WTC11 (cell line): ENCODE measurements at regions not wholly inside any gene's neighbourhood (a gene's known extent, or its start where the extent isn't known, plus 50 kb on each side); places are given as distances from the start of the nearest gene placed in this dataset.

Source experiments
- ATAC-seq: fragments of 200-7000 bp; cut with Tn5 transposase; 2 replicates; pipeline ENCODE4 v1.10.0; 2021; ENCODE audit warnings: mild to moderate bottlenecking, moderate library complexity
- CTCF ChIA-PET: fragments of 300-600 bp; sonication (Branson Sonifier 250); formaldehyde crosslinking; loops from one replicate; lab custom pipeline; 2021; ENCODE audit warnings: antibody characterized with exemption; lab: Charles Lee
- POLR2A ChIA-PET: fragments of 350-600 bp; sonication (Branson Sonifier 250); formaldehyde crosslinking; loops from one replicate; lab custom pipeline; 2021; ENCODE audit warnings: antibody characterized with exemption; lab: Charles Lee
- DNase-seq: peaks from one replicate; pipeline ENCODE4 v3.0.0; 2021; ENCODE audit warnings: low spot score
- H3K27ac Mint-ChIP-seq: 2 replicates; pipeline ENCODE4 v1.8.0; 2021; ENCODE audit warnings: mixed read lengths
- H3K27me3 Mint-ChIP-seq: 2 replicates; pipeline ENCODE4 v1.8.0; 2021; ENCODE audit warnings: low read depth, mild to moderate bottlenecking, moderate library complexity, mixed read lengths
- H3K36me3 Mint-ChIP-seq: 2 replicates; pipeline ENCODE4 v1.8.0; 2021; ENCODE audit warnings: mixed read lengths
- H3K4me1 Mint-ChIP-seq: 2 replicates; pipeline ENCODE4 v1.8.0; 2022; ENCODE audit warnings: mixed read lengths
- H3K4me3 Mint-ChIP-seq: 2 replicates; pipeline ENCODE4 v1.8.0; 2021; ENCODE audit warnings: mild to moderate bottlenecking, moderate library complexity, mixed read lengths
- H3K9me3 Mint-ChIP-seq: 2 replicates; pipeline ENCODE4 v1.8.0; 2021; ENCODE audit warnings: mixed read lengths
- CREB1 ChIP-seq: sonication (generic); formaldehyde crosslinking; IDR thresholded peaks from 2 replicates; pipeline ENCODE4 v1.8.0; 2023; ENCODE audit warnings: mild to moderate bottlenecking, missing genetic modification reagents
- EMX1 ChIP-seq: fragments of 250-450 bp; sonication (Bioruptor Pico); IDR thresholded peaks from 2 replicates; pipeline ENCODE4 v1.8.0; 2021; ENCODE audit warnings: mild to moderate bottlenecking
- ETV6 ChIP-seq: sonication (generic); formaldehyde crosslinking; IDR thresholded peaks from 2 replicates; pipeline ENCODE4 v1.8.1; 2022; ENCODE audit warnings: mild to moderate bottlenecking, missing genetic modification reagents
- HMGA2 ChIP-seq: fragments of 250-450 bp; sonication (Bioruptor Pico); IDR thresholded peaks from 2 replicates; pipeline ENCODE4 v1.4.0; 2021; ENCODE audit warnings: mild to moderate bottlenecking, moderate library complexity
- NR3C1 ChIP-seq: sonication (generic); formaldehyde crosslinking; conservative IDR thresholded peaks from 2 replicates; pipeline ENCODE4 v1.8.1; 2023; ENCODE audit warnings: low read depth, mild to moderate bottlenecking, missing genetic modification reagents
- SOX15 ChIP-seq: fragments of 250-450 bp; sonication (Bioruptor Pico); IDR thresholded peaks from 2 replicates; pipeline ENCODE4 v1.9.0; 2021; ENCODE audit warnings: mild to moderate bottlenecking
- STAT6 ChIP-seq: sonication (generic); formaldehyde crosslinking; conservative IDR thresholded peaks from 2 replicates; pipeline ENCODE4 v1.8.1; 2023; ENCODE audit warnings: mild to moderate bottlenecking, low read depth, missing genetic modification reagents, moderate library complexity
- ZNF219 ChIP-seq: sonication (generic); formaldehyde crosslinking; IDR thresholded peaks from 2 replicates; pipeline ENCODE4 v1.8.0; 2023; ENCODE audit warnings: missing genetic modification reagents, mild to moderate bottlenecking, borderline replicate concordance
- ZNF425 ChIP-seq: fragments of 250-450 bp; sonication (Bioruptor Pico); conservative IDR thresholded peaks from 2 replicates; pipeline ENCODE4 v1.9.0; 2021; ENCODE audit warnings: mild to moderate bottlenecking
- TF ChIP-seq, protein P1 (sequence below): fragments of 250-450 bp; sonication (Bioruptor Pico); IDR thresholded peaks from 2 replicates; pipeline ENCODE4 v1.9.0; 2021; ENCODE audit warnings: mild to moderate bottlenecking
- TF ChIP-seq, protein P2 (sequence below): sonication (generic); formaldehyde crosslinking; IDR thresholded peaks from 2 replicates; pipeline ENCODE4 v1.8.0; 2023; ENCODE audit warnings: mild to moderate bottlenecking, missing genetic modification reagents
- TF ChIP-seq, protein P3 (sequence below): sonication (generic); formaldehyde crosslinking; IDR thresholded peaks from 2 replicates; pipeline ENCODE4 v1.8.1; 2022; ENCODE audit warnings: low read depth, mild to moderate bottlenecking, moderate library complexity, missing genetic modification reagents, borderline replicate concordance

DNA sequence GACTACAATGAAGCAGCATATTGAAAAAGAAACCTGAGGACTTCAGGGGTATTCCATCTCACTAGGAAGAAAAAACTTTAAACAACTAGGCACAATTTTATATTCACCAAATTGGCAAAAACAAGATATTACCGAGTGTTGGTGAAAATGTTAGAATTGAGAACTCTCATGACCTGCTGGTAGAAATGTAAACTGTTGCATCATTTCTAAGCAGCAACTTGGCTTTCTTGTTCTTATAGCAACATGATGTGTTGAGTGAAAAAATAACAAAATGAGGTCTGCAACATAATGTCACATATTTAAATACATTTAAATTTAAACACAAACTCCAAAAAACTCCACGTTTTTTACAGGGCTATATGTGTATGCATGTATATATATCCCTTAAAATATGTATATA is 59.0 kb upstream of the SPPL2A start:
- Mint-ChIP-seq H3K9me3 (no peaks in the 10 kb centered on the region), H3K36me3 (no peaks in the 10 kb centered on the region), H3K4me3 (no peak overlapping the region), H3K4me1 (peaks cover 15% of the 10 kb centered on the region), H3K27ac (no peak overlapping the region), H3K27me3 (no peaks in the 10 kb centered on the region; the same call in 1 of the 2 replicates)
- ATAC-seq, result no peak
- TF ChIP-seq ZNF219, result no peak
- no peak for TF ChIP-seq NR3C1 (CRISPR knock-in tag)
- TF ChIP-seq SOX15 (CRISPR knock-in tag), result no peak
- no peak for TF ChIP-seq HMGA2 (CRISPR knock-in tag)
- DNase-seq, result no peak
- ChIA-PET CTCF (no interaction called here), POLR2A (no interaction called here)

DNA sequence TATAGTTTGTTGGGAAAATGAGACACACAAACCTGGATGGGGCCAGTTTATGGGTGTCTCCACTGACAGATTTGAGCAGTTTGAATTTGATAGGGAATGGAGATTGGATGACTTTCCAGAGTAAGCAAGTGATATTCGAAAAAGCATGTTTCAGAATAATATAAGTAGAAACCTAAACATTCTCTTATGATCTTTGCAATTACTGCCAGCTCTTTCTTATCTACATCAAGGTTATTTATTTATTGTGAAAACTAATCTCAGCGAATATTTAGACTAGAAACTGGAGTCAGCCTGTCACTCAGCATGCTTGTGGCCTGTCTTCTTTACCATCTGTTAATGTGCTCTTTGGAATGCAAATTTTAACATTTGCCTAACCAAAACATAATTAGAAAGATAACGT is 57.8 kb upstream of the SPPL2A start:
- TF ChIP-seq, protein P1, sequence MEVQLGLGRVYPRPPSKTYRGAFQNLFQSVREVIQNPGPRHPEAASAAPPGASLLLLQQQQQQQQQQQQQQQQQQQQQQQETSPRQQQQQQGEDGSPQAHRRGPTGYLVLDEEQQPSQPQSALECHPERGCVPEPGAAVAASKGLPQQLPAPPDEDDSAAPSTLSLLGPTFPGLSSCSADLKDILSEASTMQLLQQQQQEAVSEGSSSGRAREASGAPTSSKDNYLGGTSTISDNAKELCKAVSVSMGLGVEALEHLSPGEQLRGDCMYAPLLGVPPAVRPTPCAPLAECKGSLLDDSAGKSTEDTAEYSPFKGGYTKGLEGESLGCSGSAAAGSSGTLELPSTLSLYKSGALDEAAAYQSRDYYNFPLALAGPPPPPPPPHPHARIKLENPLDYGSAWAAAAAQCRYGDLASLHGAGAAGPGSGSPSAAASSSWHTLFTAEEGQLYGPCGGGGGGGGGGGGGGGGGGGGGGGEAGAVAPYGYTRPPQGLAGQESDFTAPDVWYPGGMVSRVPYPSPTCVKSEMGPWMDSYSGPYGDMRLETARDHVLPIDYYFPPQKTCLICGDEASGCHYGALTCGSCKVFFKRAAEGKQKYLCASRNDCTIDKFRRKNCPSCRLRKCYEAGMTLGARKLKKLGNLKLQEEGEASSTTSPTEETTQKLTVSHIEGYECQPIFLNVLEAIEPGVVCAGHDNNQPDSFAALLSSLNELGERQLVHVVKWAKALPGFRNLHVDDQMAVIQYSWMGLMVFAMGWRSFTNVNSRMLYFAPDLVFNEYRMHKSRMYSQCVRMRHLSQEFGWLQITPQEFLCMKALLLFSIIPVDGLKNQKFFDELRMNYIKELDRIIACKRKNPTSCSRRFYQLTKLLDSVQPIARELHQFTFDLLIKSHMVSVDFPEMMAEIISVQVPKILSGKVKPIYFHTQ, result no peak
- TF ChIP-seq EMX1 (CRISPR knock-in tag), result no peak
- no peak for TF ChIP-seq STAT6 (CRISPR knock-in tag)
- TF ChIP-seq, protein P2, sequence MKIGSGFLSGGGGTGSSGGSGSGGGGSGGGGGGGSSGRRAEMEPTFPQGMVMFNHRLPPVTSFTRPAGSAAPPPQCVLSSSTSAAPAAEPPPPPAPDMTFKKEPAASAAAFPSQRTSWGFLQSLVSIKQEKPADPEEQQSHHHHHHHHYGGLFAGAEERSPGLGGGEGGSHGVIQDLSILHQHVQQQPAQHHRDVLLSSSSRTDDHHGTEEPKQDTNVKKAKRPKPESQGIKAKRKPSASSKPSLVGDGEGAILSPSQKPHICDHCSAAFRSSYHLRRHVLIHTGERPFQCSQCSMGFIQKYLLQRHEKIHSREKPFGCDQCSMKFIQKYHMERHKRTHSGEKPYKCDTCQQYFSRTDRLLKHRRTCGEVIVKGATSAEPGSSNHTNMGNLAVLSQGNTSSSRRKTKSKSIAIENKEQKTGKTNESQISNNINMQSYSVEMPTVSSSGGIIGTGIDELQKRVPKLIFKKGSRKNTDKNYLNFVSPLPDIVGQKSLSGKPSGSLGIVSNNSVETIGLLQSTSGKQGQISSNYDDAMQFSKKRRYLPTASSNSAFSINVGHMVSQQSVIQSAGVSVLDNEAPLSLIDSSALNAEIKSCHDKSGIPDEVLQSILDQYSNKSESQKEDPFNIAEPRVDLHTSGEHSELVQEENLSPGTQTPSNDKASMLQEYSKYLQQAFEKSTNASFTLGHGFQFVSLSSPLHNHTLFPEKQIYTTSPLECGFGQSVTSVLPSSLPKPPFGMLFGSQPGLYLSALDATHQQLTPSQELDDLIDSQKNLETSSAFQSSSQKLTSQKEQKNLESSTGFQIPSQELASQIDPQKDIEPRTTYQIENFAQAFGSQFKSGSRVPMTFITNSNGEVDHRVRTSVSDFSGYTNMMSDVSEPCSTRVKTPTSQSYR (CRISPR knock-in tag), result no peak
- TF ChIP-seq CREB1 (CRISPR knock-in tag), result no peak
- TF ChIP-seq ETV6, result no peak
- TF ChIP-seq, protein P3, sequence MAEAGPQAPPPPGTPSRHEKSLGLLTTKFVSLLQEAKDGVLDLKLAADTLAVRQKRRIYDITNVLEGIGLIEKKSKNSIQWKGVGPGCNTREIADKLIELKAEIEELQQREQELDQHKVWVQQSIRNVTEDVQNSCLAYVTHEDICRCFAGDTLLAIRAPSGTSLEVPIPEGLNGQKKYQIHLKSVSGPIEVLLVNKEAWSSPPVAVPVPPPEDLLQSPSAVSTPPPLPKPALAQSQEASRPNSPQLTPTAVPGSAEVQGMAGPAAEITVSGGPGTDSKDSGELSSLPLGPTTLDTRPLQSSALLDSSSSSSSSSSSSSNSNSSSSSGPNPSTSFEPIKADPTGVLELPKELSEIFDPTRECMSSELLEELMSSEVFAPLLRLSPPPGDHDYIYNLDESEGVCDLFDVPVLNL (CRISPR knock-in tag), result no peak
- TF ChIP-seq ZNF425 (CRISPR knock-in tag), result no peak
- TF ChIP-seq, all 79 proteins: peak for 0
- ChIA-PET POLR2A (interaction anchor here (0.7 kb wide), 1 partner anchor 150 kb away, joined by 6 read pairs; no protein-coding TSS in a partner anchor), CTCF (no interaction called here)
- DNase-seq, result no peak
- Mint-ChIP-seq H3K27ac (no peak overlapping the region), H3K36me3 (no peaks in the 10 kb centered on the region), H3K4me3 (no peak overlapping the region), H3K4me1 (peaks cover 11% of the 10 kb centered on the region), H3K9me3 (no peaks in the 10 kb centered on the region), H3K27me3 (no peaks in the 10 kb centered on the region; the same call in 1 of the 2 replicates)
- no peak for ATAC-seq
